H9 (cell line): ENCODE measurements at regions not wholly inside any gene's neighbourhood (a gene's known extent, or its start where the extent isn't known, plus 50 kb on each side); places are given as distances from the start of the nearest gene placed in this dataset.

Experiments used
- DNase-seq: peaks from one replicate; pipeline ENCODE4 v3.0.0-alpha.2; 2017
- H2AFZ ChIP-seq: one replicate; pipeline ENCODE4 v1.6.1; 2013; ENCODE audit warnings: mild to moderate bottlenecking, low read length, control low read depth, moderate library complexity
- H2AK5ac ChIP-seq: 2 replicates; pipeline ENCODE4 v1.6.1; 2013; ENCODE audit warnings: low read length, control low read depth, mixed read lengths; ENCODE audit not compliant: insufficient read length
- H2BK120ac ChIP-seq: one replicate; pipeline ENCODE4 v1.6.1; 2013; ENCODE audit warnings: low read depth, mild to moderate bottlenecking, low read length, control low read depth, inconsistent platforms; ENCODE audit not compliant: poor library complexity, severe bottlenecking
- H2BK12ac ChIP-seq: 2 replicates; pipeline ENCODE4 v1.6.1; 2013; ENCODE audit warnings: low read length, control low read depth, mixed read lengths, low read depth; ENCODE audit not compliant: insufficient read length
- H2BK15ac ChIP-seq: 2 replicates; pipeline ENCODE4 v1.6.1; 2013; ENCODE audit warnings: low read depth, low read length, control low read depth
- H2BK20ac ChIP-seq: one replicate; pipeline ENCODE4 v1.6.1; 2013; ENCODE audit warnings: low read depth, mild to moderate bottlenecking, low read length, control low read depth, inconsistent platforms; ENCODE audit not compliant: poor library complexity, severe bottlenecking
- H2BK5ac ChIP-seq: 2 replicates; pipeline ENCODE4 v1.6.1; 2013; ENCODE audit warnings: low read length, control low read depth, mixed read lengths; ENCODE audit not compliant: insufficient read length
- H3K14ac ChIP-seq: 2 replicates; pipeline ENCODE4 v1.6.1; 2013; ENCODE audit warnings: low read length, control low read depth; ENCODE audit not compliant: insufficient read depth
- H3K18ac ChIP-seq: 2 replicates; pipeline ENCODE4 v1.6.1; 2013; ENCODE audit warnings: low read depth, mild to moderate bottlenecking, mixed read lengths, low read length, control low read depth; ENCODE audit not compliant: insufficient read length
- H3K23ac ChIP-seq: 2 replicates; pipeline ENCODE4 v1.6.1; 2013; ENCODE audit warnings: low read length, control low read depth, mixed read lengths, low read depth; ENCODE audit not compliant: insufficient read length
- H3K23me2 ChIP-seq: 2 replicates; pipeline ENCODE4 v1.6.1; 2013; ENCODE audit warnings: low read depth, mild to moderate bottlenecking, mixed read lengths, low read length, control low read depth; ENCODE audit not compliant: insufficient read length, poor library complexity, severe bottlenecking
- H3K27ac ChIP-seq: 2 replicates; pipeline ENCODE4 v1.5.1; 2013; ENCODE audit warnings: low read length, control low read depth, mixed read lengths, low read depth; ENCODE audit not compliant: insufficient read length
- H3K27me3 ChIP-seq: 2 replicates; pipeline ENCODE4 v1.6.1; 2013; ENCODE audit warnings: low read length, control low read depth, inconsistent platforms; ENCODE audit not compliant: insufficient read depth
- H3K4ac ChIP-seq: 2 replicates; pipeline ENCODE4 v1.6.1; 2013; ENCODE audit warnings: low read depth, mild to moderate bottlenecking, control low read depth, inconsistent platforms, low read length, moderate library complexity
- H3K4me1 ChIP-seq: 2 replicates; pipeline ENCODE4 v1.6.1; 2013; ENCODE audit warnings: low read length, control low read depth, inconsistent platforms; ENCODE audit not compliant: insufficient read depth
- H3K4me2 ChIP-seq: 2 replicates; pipeline ENCODE4 v1.6.1; 2013; ENCODE audit warnings: low read length, control low read depth, mixed read lengths; ENCODE audit not compliant: insufficient read length, insufficient read depth
- H3K56ac ChIP-seq: 2 replicates; pipeline ENCODE4 v1.6.1; 2013; ENCODE audit warnings: low read depth, mild to moderate bottlenecking, mixed read lengths, low read length, control low read depth; ENCODE audit not compliant: insufficient read length
- H3K79me1 ChIP-seq: 2 replicates; pipeline ENCODE4 v1.6.1; 2013; ENCODE audit warnings: low read depth, mild to moderate bottlenecking, moderate library complexity, low read length, control low read depth, inconsistent platforms; ENCODE audit not compliant: insufficient read depth, poor library complexity, severe bottlenecking
- H3K79me2 ChIP-seq: 2 replicates; pipeline ENCODE4 v1.6.1; 2013; ENCODE audit warnings: low read length, control low read depth, inconsistent platforms; ENCODE audit not compliant: insufficient read depth
- H3K9ac ChIP-seq: 2 replicates; pipeline ENCODE4 v1.6.1; 2013; ENCODE audit warnings: low read length, control low read depth, mixed read lengths; ENCODE audit not compliant: insufficient read length; ENCODE audit errors: extremely low read depth
- H3K9me3 ChIP-seq: one replicate; pipeline ENCODE4 v1.6.1; 2013; ENCODE audit warnings: low read depth, low read length, inconsistent platforms; ENCODE audit not compliant: control insufficient read depth
- H3T11ph ChIP-seq: one replicate; pipeline ENCODE4 v1.6.1; 2013; ENCODE audit warnings: mild to moderate bottlenecking, low read length, control low read depth, inconsistent platforms
- H4K20me1 ChIP-seq: one replicate; pipeline ENCODE4 v1.6.1; 2013; ENCODE audit not compliant: control insufficient read depth, insufficient read length, insufficient read depth
- H4K5ac ChIP-seq: 2 replicates; pipeline ENCODE4 v1.6.1; 2013; ENCODE audit warnings: low read depth, mild to moderate bottlenecking, mixed read lengths, low read length, control low read depth; ENCODE audit not compliant: insufficient read length
- H4K8ac ChIP-seq: replicated peaks from 2 replicates; pipeline ENCODE4 v1.6.1; 2013; ENCODE audit warnings: low read length, control low read depth, mixed read lengths, low read depth; ENCODE audit not compliant: insufficient read length
- H4K91ac ChIP-seq: 2 replicates; pipeline ENCODE4 v1.6.1; 2013; ENCODE audit warnings: low read depth, mild to moderate bottlenecking, moderate library complexity, mixed read lengths, low read length, control low read depth; ENCODE audit not compliant: insufficient read length
- H3K27ac Mint-ChIP-seq, 3 experiments: 2 replicates in 2 of 3; 3 replicates in 1 of 3; pipeline ENCODE4 v1.8.0; 2020 to 2021; ENCODE audit warnings: mixed read lengths in 3 of 3, mild to moderate bottlenecking in 1 of 3, moderate library complexity in 1 of 3
- H3K27me3 Mint-ChIP-seq: 2 replicates; pipeline ENCODE4 v1.8.0; 2021; ENCODE audit warnings: low read depth, mild to moderate bottlenecking, moderate library complexity, mixed read lengths
- H3K36me3 Mint-ChIP-seq, 3 experiments: 2 replicates in 2 of 3; 3 replicates in 1 of 3; pipeline ENCODE4 v1.8.0; 2020 to 2021; ENCODE audit warnings: low read depth in 3 of 3, mixed read lengths in 3 of 3; ENCODE audit not compliant: insufficient read depth in 1 of 3
- H3K4me1 Mint-ChIP-seq, 2 experiments: 2 replicates each; pipeline ENCODE4 v1.8.0; 2020; ENCODE audit warnings: mixed read lengths in 2 of 2
- H3K4me3 Mint-ChIP-seq, 2 experiments: 2 replicates in 1 of 2; 3 replicates in 1 of 2; pipeline ENCODE4 v1.8.0; 2020 to 2021; ENCODE audit warnings: mild to moderate bottlenecking in 2 of 2, mixed read lengths in 2 of 2, moderate library complexity in 1 of 2
- H3K9me3 Mint-ChIP-seq, 2 experiments: 2 replicates in 1 of 2; 3 replicates in 1 of 2; pipeline ENCODE4 v1.8.0; 2020; ENCODE audit warnings: mild to moderate bottlenecking in 2 of 2, mixed read lengths in 2 of 2, moderate library complexity in 1 of 2
- TF ChIP-seq, protein P1 (sequence below): fragments of 200-600 bp; sonication (generic); conservative IDR thresholded peaks from 3 replicates; pipeline ENCODE4 v1.8.0; 2021; ENCODE audit warnings: antibody characterized with exemption, mild to moderate bottlenecking

GRCh38 chr3:65252266-65252665, 564.5 kb upstream of the ADAMTS9 start:
- Mint-ChIP-seq H3K4me1 (no peaks in the 10 kb centered on the region), H3K4me3 (no peak overlapping the region), H3K27me3 (no peaks in the 10 kb centered on the region), H3K27ac (no peak overlapping the region), H3K36me3 (peaks cover 0 to 4% (median 0%) of the 10 kb centered on the region in 3 experiments; a peak in 1 of 7 replicates), H3K9me3 (peaks cover 0 to 8% of the 10 kb centered on the region in 2 experiments; a peak in 2 of 5 replicates)
- no peaks in the 10 kb centered on the region for H3K23me2 ChIP-seq
- H4K20me1 ChIP-seq, result no peaks in the 10 kb centered on the region
- no peak overlapping the region for H2BK5ac ChIP-seq
- no peak overlapping the region for H2BK15ac ChIP-seq
- no peak overlapping the region for H3K56ac ChIP-seq
- H3T11ph ChIP-seq, result no peak overlapping the region
- no peak overlapping the region for H3K27ac ChIP-seq
- no peaks in the 10 kb centered on the region for H3K4me1 ChIP-seq
- no peaks in the 10 kb centered on the region for H3K27me3 ChIP-seq
- no peak overlapping the region for H4K8ac ChIP-seq
- no peak overlapping the region for H3K18ac ChIP-seq
- no peak overlapping the region for H4K5ac ChIP-seq
- no peak overlapping the region for H2AFZ ChIP-seq
- H2BK20ac ChIP-seq, result no peak overlapping the region
- H4K91ac ChIP-seq, result no peak overlapping the region
- no peak overlapping the region for H3K4ac ChIP-seq
- H3K14ac ChIP-seq, result no peak overlapping the region
- H3K9ac ChIP-seq, result no peak overlapping the region
- H3K79me1 ChIP-seq, result no peaks in the 10 kb centered on the region
- no peak overlapping the region for H3K4me2 ChIP-seq
- H2BK120ac ChIP-seq, result no peak overlapping the region
- no peaks in the 10 kb centered on the region for H3K9me3 ChIP-seq
- TF ChIP-seq, protein P1, sequence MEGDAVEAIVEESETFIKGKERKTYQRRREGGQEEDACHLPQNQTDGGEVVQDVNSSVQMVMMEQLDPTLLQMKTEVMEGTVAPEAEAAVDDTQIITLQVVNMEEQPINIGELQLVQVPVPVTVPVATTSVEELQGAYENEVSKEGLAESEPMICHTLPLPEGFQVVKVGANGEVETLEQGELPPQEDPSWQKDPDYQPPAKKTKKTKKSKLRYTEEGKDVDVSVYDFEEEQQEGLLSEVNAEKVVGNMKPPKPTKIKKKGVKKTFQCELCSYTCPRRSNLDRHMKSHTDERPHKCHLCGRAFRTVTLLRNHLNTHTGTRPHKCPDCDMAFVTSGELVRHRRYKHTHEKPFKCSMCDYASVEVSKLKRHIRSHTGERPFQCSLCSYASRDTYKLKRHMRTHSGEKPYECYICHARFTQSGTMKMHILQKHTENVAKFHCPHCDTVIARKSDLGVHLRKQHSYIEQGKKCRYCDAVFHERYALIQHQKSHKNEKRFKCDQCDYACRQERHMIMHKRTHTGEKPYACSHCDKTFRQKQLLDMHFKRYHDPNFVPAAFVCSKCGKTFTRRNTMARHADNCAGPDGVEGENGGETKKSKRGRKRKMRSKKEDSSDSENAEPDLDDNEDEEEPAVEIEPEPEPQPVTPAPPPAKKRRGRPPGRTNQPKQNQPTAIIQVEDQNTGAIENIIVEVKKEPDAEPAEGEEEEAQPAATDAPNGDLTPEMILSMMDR, result no peak
- no peak overlapping the region for H3K23ac ChIP-seq
- no peaks in the 10 kb centered on the region for H3K79me2 ChIP-seq
- no peak overlapping the region for H2BK12ac ChIP-seq
- H2AK5ac ChIP-seq, result no peak overlapping the region
- no peak for DNase-seq
